ENCODE measurements at regions not wholly inside any gene's neighbourhood (a gene's known extent, or its start where the extent isn't known, plus 50 kb on each side); places are given as distances from the start of the nearest gene placed in this dataset.

GRCh38 chr13:23506807-23507291, 63.4 kb upstream of the TNFRSF19 start (continued):
- TF ChIP-seq REST (IDR thresholded peaks at IDR 0.05; ENCODE audit: unreplicated experiment) (no peak), NANOG (IDR thresholded peaks at IDR 0.05; ENCODE audit: borderline replicate concordance) (no peak), STAT1 (IDR thresholded peaks at IDR 0.05; ENCODE audit: unreplicated experiment) (no peak), EZH2 (IDR thresholded peaks at IDR 0.05; ENCODE audit: low read depth, unreplicated experiment) (no peak)
- TF ChIP-seq, protein P1, sequence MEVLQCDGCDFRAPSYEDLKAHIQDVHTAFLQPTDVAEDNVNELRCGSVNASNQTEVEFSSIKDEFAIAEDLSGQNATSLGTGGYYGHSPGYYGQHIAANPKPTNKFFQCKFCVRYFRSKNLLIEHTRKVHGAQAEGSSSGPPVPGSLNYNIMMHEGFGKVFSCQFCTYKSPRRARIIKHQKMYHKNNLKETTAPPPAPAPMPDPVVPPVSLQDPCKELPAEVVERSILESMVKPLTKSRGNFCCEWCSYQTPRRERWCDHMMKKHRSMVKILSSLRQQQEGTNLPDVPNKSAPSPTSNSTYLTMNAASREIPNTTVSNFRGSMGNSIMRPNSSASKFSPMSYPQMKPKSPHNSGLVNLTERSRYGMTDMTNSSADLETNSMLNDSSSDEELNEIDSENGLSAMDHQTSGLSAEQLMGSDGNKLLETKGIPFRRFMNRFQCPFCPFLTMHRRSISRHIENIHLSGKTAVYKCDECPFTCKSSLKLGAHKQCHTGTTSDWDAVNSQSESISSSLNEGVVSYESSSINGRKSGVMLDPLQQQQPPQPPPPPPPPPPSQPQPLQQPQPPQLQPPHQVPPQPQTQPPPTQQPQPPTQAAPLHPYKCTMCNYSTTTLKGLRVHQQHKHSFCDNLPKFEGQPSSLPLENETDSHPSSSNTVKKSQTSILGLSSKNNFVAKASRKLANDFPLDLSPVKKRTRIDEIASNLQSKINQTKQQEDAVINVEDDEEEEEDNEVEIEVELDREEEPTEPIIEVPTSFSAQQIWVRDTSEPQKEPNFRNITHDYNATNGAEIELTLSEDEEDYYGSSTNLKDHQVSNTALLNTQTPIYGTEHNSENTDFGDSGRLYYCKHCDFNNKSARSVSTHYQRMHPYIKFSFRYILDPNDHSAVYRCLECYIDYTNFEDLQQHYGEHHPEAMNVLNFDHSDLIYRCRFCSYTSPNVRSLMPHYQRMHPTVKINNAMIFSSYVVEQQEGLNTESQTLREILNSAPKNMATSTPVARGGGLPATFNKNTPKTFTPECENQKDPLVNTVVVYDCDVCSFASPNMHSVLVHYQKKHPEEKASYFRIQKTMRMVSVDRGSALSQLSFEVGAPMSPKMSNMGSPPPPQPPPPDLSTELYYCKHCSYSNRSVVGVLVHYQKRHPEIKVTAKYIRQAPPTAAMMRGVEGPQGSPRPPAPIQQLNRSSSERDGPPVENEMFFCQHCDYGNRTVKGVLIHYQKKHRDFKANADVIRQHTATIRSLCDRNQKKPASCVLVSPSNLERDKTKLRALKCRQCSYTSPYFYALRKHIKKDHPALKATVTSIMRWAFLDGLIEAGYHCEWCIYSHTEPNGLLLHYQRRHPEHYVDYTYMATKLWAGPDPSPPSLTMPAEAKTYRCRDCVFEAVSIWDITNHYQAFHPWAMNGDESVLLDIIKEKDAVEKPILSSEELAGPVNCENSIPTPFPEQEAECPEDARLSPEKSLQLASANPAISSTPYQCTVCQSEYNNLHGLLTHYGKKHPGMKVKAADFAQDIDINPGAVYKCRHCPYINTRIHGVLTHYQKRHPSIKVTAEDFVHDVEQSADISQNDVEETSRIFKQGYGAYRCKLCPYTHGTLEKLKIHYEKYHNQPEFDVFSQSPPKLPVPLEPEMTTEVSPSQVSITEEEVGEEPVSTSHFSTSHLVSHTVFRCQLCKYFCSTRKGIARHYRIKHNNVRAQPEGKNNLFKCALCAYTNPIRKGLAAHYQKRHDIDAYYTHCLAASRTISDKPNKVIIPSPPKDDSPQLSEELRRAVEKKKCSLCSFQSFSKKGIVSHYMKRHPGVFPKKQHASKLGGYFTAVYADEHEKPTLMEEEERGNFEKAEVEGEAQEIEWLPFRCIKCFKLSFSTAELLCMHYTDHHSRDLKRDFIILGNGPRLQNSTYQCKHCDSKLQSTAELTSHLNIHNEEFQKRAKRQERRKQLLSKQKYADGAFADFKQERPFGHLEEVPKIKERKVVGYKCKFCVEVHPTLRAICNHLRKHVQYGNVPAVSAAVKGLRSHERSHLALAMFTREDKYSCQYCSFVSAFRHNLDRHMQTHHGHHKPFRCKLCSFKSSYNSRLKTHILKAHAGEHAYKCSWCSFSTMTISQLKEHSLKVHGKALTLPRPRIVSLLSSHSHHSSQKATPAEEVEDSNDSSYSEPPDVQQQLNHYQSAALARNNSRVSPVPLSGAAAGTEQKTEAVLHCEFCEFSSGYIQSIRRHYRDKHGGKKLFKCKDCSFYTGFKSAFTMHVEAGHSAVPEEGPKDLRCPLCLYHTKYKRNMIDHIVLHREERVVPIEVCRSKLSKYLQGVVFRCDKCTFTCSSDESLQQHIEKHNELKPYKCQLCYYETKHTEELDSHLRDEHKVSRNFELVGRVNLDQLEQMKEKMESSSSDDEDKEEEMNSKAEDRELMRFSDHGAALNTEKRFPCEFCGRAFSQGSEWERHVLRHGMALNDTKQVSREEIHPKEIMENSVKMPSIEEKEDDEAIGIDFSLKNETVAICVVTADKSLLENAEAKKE (CRISPR knock-in tag; IDR thresholded peaks at IDR 0.05), result no peak

Measured in GM23338 (cell line).